ENCODE measurements at regions not wholly inside any gene's neighbourhood (a gene's known extent, or its start where the extent isn't known, plus 50 kb on each side); places are given as distances from the start of the nearest gene placed in this dataset.

GRCh38 chr15:34647569-34648293 lies 64.3 kb upstream of the GOLGA8B start (continued):
- peak; percentile 56 for TF ChIP-seq ZBTB40 (IDR thresholded peaks at IDR 0.05)
- TF ChIP-seq ZBTB40 (CRISPR knock-in tag; IDR thresholded peaks at IDR 0.05) = no peak
- no peak for TF ChIP-seq TEAD1 (CRISPR knock-in tag; IDR thresholded peaks at IDR 0.05)
- no peak for TF ChIP-seq ZNF551 (CRISPR knock-in tag; IDR thresholded peaks at IDR 0.05)
- peak; percentile 86 for TF ChIP-seq CTBP1 (IDR thresholded peaks at IDR 0.05; ENCODE audit: borderline replicate concordance)
- TF ChIP-seq ZNF282 (CRISPR knock-in tag; IDR thresholded peaks at IDR 0.05) = no peak
- TF ChIP-seq TAF7 (tag; IDR thresholded peaks at IDR 0.05) = no peak
- no peak for TF ChIP-seq HMG20B (CRISPR knock-in tag; IDR thresholded peaks at IDR 0.05)
- no peak for TF ChIP-seq TGIF2 (CRISPR knock-in tag; IDR thresholded peaks at IDR 0.05)
- 0 out of 2 replicates have a peak, but pooled peaks have one; percentile 51 for TF ChIP-seq NFRKB (IDR thresholded peaks at IDR 0.05; ENCODE audit: low read depth)
- no peak for TF ChIP-seq ZNF217 (CRISPR knock-in tag; IDR thresholded peaks at IDR 0.05)
- TF ChIP-seq CCAR2 (IDR thresholded peaks at IDR 0.05; ENCODE audit: low read depth, low read length) = no peak
- TF ChIP-seq NBN (IDR thresholded peaks at IDR 0.05; ENCODE audit: low read depth) = peak; percentile 49; the same call in 1 of the 2 replicates
- peak; percentile 55; the same call in 1 of the 2 replicates for TF ChIP-seq DPF2 (IDR thresholded peaks at IDR 0.05)
- TF ChIP-seq DACH1 (IDR thresholded peaks at IDR 0.05; ENCODE audit: partially characterized antibody) = no peak
- 0 out of 2 replicates have a peak, but pooled peaks have one; percentile 38 for TF ChIP-seq HMBOX1 (IDR thresholded peaks at IDR 0.05)
- TF ChIP-seq POLR2A (conservative IDR thresholded peaks at IDR 0.05) = peak; percentile 58; the same call in 1 of the 2 replicates
- no peak for TF ChIP-seq ZFP36 (IDR thresholded peaks at IDR 0.05; ENCODE audit: low read depth, low read length, partially characterized antibody)
